Gastrocnemius medialis (tissue), 4 donors: ENCODE measurements at regions not wholly inside any gene's neighbourhood (a gene's known extent, or its start where the extent isn't known, plus 50 kb on each side); places are given as distances from the start of the nearest gene placed in this dataset.

Experiments used
- ATAC-seq, 2 donors: fragments of 150-250 bp; one replicate each; pipeline ENCODE4 v1.9.1; 2016
- DNase-seq, 2 donors: peaks; one replicate each; pipeline ENCODE4 v3.0.0-alpha.2; 2019
- H3K27ac ChIP-seq, 4 donors: fragments of 200-600 bp; sonication (generic); 1 replicate in 1 of 4; 2 replicates in 3 of 4; pipeline ENCODE4 v1.5.1; 2016 to 2018; ENCODE audit warnings: mild to moderate bottlenecking in 2 of 4, moderate library complexity in 1 of 4
- H3K27me3 ChIP-seq, 3 donors: fragments of 200-600 bp; sonication (generic) in 2 of 3; 1 replicate in 1 of 3; 2 replicates in 2 of 3; pipeline versions ENCODE4 v1.5.1 to v1.6.0; 2016 to 2019; ENCODE audit warnings: mild to moderate bottlenecking in 1 of 3, moderate library complexity in 1 of 3
- H3K36me3 ChIP-seq, 2 donors: fragments of 200-600 bp; sonication (generic) in 1 of 2; one replicate each; pipeline ENCODE4 v1.5.1; 2017 to 2018
- H3K4me1 ChIP-seq, 2 donors: fragments of 200-600 bp; sonication (generic) in 1 of 2; one replicate each; pipeline ENCODE4 v1.5.1; 2016 to 2017; ENCODE audit warnings: mild to moderate bottlenecking in 2 of 2
- H3K4me3 ChIP-seq, 4 donors: fragments of 200-600 bp; sonication (generic) in 3 of 4; 1 replicate in 1 of 4; 2 replicates in 3 of 4; pipeline ENCODE4 v1.5.1; 2016 to 2019; ENCODE audit warnings: mild to moderate bottlenecking in 2 of 4
- H3K9me3 ChIP-seq, 3 donors: fragments of 200-600 bp; sonication (generic) in 2 of 3; 1 replicate in 1 of 3; 2 replicates in 2 of 3; pipeline ENCODE4 v1.5.1; 2016 to 2019
- POLR2A ChIP-seq, 2 donors: fragments of 450-650 bp; IDR thresholded peaks; one replicate each; pipeline ENCODE4 v1.6.1; 2017; ENCODE audit warnings: antibody characterized with exemption in 2 of 2, mild to moderate bottlenecking in 2 of 2, moderate library complexity in 2 of 2
- in situ Hi-C, 4 donors: fragments of 200-750 bp; cut with MboI; loops; one replicate each; pipeline versions ENCODE4 v1.15.0 to v1.8.0; 2017; ENCODE audit warnings: low sequenced_read_pairs in 4 of 4
- intact Hi-C: fragments of 100-400 bp; cut with DNase I; formaldehyde crosslinking; loops from one replicate; pipeline ENCODE4 v1.15.1; 2023; ENCODE audit warnings: low total_unique reads
- TF ChIP-seq, protein P1 (sequence below), 5 experiments: fragments of 450-650 bp in 3 of 5; fragments of 200-600 bp in 2 of 5; sonication (generic) in 2 of 5; IDR thresholded peaks in 4 of 5; conservative IDR thresholded peaks in 1 of 5; 1 replicate in 4 of 5; 2 replicates in 1 of 5; pipeline ENCODE4 v1.5.1; 2016 to 2019; ENCODE audit warnings: antibody characterized with exemption in 5 of 5, mild to moderate bottlenecking in 3 of 5, moderate library complexity in 3 of 5

DNA sequence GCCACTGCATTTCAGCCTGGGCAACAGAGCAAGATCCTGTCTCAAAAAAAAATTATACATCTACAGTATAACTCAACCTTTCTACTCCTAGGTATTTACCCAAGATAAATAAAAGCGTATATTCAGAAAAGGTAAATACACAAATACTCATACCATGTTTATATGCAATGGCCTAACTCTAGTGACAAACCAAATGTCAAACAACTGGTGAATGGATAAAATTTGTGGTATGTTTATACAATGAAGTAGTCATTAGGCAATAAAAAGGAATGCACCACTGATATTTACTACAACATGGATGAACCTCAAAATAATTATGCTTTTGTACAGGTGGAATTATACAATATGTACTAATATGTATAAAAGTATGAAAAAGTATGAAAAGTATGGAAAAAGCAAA lies 174.2 kb upstream of the GORAB start:
- no peak overlapping the region for H3K4me3 ChIP-seq
- no peaks in the 10 kb centered on the region for H3K27me3 ChIP-seq
- no peaks in the 10 kb centered on the region for H3K36me3 ChIP-seq
- H3K9me3 ChIP-seq = no peaks in the 10 kb centered on the region
- no peak for ATAC-seq
- intact Hi-C loops (no loop called here), in situ Hi-C loops (no loop called here)
- no peak for TF ChIP-seq POLR2A (IDR thresholded peaks at IDR 0.05)
- TF ChIP-seq, protein P1, sequence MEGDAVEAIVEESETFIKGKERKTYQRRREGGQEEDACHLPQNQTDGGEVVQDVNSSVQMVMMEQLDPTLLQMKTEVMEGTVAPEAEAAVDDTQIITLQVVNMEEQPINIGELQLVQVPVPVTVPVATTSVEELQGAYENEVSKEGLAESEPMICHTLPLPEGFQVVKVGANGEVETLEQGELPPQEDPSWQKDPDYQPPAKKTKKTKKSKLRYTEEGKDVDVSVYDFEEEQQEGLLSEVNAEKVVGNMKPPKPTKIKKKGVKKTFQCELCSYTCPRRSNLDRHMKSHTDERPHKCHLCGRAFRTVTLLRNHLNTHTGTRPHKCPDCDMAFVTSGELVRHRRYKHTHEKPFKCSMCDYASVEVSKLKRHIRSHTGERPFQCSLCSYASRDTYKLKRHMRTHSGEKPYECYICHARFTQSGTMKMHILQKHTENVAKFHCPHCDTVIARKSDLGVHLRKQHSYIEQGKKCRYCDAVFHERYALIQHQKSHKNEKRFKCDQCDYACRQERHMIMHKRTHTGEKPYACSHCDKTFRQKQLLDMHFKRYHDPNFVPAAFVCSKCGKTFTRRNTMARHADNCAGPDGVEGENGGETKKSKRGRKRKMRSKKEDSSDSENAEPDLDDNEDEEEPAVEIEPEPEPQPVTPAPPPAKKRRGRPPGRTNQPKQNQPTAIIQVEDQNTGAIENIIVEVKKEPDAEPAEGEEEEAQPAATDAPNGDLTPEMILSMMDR (IDR thresholded peaks at IDR 0.05 in 4 of 5, conservative IDR thresholded peaks at IDR 0.05 in 1 of 5) = no peak
- H3K27ac ChIP-seq = no peak overlapping the region
- no peak for DNase-seq
- H3K4me1 ChIP-seq = peaks cover 0 to 8% of the 10 kb centered on the region in 2 donors

DNA sequence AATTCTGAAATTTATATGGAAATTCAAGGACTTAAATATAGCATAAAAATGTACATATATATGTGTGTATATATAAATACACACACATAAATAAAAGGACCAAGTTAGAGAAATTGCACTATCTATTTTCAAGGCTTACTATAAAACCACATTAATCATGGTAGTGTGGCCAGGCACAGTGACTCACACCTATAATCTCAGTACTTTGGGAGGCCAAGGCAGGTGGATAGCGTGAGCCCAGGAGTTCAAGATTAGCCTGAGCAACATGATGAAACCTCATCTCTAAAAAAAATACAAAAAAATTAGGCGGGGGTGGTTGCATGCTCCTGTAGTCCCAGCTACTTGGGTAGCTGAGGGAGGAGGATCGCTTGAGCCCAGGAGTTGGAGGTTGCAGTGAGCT lies 171.4 kb upstream of the GORAB start:
- Histone ChIP-seq H3K27ac (no peak overlapping the region), H3K4me3 (no peak overlapping the region), H3K36me3 (no peaks in the 10 kb centered on the region), H3K4me1 (no peaks in the 10 kb centered on the region), H3K27me3 (no peaks in the 10 kb centered on the region), H3K9me3 (peaks cover 0 to 5% (median 0%) of the 10 kb centered on the region in 3 donors)
- no peak for ATAC-seq
- in situ Hi-C loops = no loop called here
- intact Hi-C loops = no loop called here
- TF ChIP-seq, protein P1 (IDR thresholded peaks at IDR 0.05 in 4 of 5, conservative IDR thresholded peaks at IDR 0.05 in 1 of 5) = no peak
- TF ChIP-seq POLR2A (IDR thresholded peaks at IDR 0.05) = no peak
- no peak for DNase-seq

DNA sequence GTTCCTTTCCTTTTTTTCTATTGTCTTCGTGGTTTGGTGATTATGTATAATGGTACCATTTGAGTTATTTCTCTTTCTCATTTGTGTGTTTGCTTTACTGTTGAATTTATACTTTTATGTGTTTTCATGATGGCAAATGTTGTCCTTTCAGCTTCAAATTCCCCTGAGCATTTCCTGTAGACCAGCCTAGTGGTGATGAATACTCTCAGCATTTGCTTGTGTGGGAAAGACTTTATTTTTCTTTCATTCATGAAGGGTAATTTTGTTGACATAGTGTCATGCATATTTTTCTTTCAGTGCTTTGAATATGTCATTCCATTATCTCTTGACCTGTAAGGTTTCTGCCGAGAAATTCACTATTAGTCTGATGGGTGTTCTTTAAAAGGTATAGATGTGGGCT lies 166.6 kb upstream of the GORAB start:
- Histone ChIP-seq H3K27ac (no peak overlapping the region), H3K36me3 (no peaks in the 10 kb centered on the region), H3K27me3 (no peaks in the 10 kb centered on the region), H3K9me3 (peaks cover 0 to 5% (median 0%) of the 10 kb centered on the region in 3 donors), H3K4me3 (no peak overlapping the region), H3K4me1 (no peaks in the 10 kb centered on the region)
- DNase-seq (no peak), ATAC-seq (no peak)
- intact Hi-C loops (no loop called here), in situ Hi-C loops (no loop called here)
- no peak for TF ChIP-seq POLR2A (IDR thresholded peaks at IDR 0.05)
- TF ChIP-seq, protein P1 (IDR thresholded peaks at IDR 0.05 in 4 of 5, conservative IDR thresholded peaks at IDR 0.05 in 1 of 5) = no peak

DNA sequence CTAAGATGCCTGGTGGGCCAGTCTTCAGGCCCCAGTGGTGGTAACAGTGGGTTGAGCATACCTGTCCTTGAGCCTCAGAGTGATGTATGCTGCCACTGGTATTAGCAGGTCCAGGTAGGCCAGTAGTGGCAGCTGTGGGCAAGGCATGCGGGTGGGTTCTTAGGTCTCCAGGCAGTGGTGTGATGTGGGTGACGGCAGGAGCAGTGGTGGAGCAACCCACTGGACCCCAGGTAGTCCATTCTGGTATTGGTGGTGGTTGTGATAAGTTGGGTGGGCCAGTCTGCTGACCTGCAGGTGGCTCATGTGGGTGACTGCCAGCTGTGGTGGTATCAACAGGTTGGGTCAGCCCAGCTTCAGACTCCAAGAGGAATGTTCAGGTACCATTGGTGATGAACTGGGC lies 165.0 kb upstream of the GORAB start:
- no peaks in the 10 kb centered on the region for H3K36me3 ChIP-seq
- TF ChIP-seq, protein P1 (IDR thresholded peaks at IDR 0.05 in 4 of 5, conservative IDR thresholded peaks at IDR 0.05 in 1 of 5) = no peak
- TF ChIP-seq POLR2A (IDR thresholded peaks at IDR 0.05) = no peak
- in situ Hi-C loops (no loop called here), intact Hi-C loops (no loop called here)
- H3K27ac ChIP-seq = no peak overlapping the region
- DNase-seq (no peak), ATAC-seq (no peak)
- peaks cover 0 to 5% (median 0%) of the 10 kb centered on the region in 3 donors for H3K9me3 ChIP-seq
- no peaks in the 10 kb centered on the region for H3K27me3 ChIP-seq
- no peaks in the 10 kb centered on the region for H3K4me1 ChIP-seq
- H3K4me3 ChIP-seq = no peak overlapping the region

DNA sequence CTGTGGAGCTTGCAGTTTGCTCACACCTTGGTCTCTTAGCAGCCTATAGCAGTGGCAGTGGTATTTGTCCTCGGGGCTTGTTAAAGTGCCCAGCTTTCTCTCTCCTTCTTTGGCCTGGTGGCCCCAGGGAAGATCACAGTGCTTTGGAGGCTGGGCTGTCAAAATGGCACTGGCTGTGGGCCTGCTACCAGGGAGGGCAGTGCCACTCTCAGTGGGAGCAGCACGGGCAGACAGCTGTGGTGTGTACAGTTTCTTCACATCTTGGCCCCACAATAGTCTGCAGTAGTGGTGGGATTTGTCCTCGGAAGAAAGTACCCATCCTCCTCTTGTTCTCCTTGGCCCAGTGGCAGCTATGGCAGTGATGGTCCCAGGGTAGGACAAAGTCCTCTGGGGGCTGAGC lies 164.4 kb upstream of the GORAB start:
- no peaks in the 10 kb centered on the region for H3K27me3 ChIP-seq
- H3K27ac ChIP-seq = no peak overlapping the region
- in situ Hi-C loops = no loop called here
- TF ChIP-seq POLR2A (IDR thresholded peaks at IDR 0.05) = no peak
- TF ChIP-seq, protein P1 (IDR thresholded peaks at IDR 0.05 in 4 of 5, conservative IDR thresholded peaks at IDR 0.05 in 1 of 5) = no peak
- intact Hi-C loops = no loop called here
- no peaks in the 10 kb centered on the region for H3K4me1 ChIP-seq
- H3K9me3 ChIP-seq = peaks cover 0 to 5% (median 0%) of the 10 kb centered on the region in 3 donors
- no peak for ATAC-seq
- DNase-seq = no peak
- H3K4me3 ChIP-seq = no peak overlapping the region
- H3K36me3 ChIP-seq = no peaks in the 10 kb centered on the region
